ENCODE measurements at regions not wholly inside any gene's neighbourhood (a gene's known extent, or its start where the extent isn't known, plus 50 kb on each side); places are given as distances from the start of the nearest gene placed in this dataset.

DNA sequence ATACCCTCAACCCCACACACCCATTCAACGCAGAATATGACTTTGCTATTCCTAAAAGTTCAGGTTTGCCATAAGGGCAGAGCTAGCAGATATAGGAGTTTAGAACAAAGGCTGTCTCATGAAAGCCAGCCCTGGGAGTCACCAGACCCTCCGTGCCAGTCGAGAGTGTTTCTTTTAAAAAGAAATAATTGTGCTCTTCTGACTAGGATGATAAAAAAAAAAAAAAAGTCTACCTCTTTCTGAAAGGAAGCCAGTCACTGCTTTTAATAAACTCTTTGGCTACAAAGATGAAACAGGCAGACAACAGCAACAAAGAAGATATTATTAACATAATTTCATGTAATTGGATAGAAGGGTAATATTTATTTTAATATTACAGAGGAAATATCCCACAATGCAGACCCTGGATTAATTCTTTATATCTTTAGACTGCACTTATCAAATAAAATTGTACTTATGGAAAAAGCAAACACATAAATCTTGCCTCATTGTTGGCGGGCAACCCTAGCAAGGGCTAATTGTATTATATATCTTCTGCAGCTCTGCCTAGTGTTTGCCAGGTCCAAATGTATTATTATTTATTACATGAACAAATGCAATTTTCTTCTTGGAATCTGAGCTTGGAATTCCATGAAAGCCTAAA, 277.5 kb upstream of the DYNLRB2 start:
- H3K36me3 ChIP-seq (ENCODE audit: control insufficient read depth, insufficient read depth, low read length) = no peaks in the 10 kb centered on the region
- POLR2A ChIA-PET = no interaction called here
- H3K27ac ChIP-seq (ENCODE audit: low read length) = no peak overlapping the region
- no peak for ATAC-seq
- CTCF ChIA-PET = no interaction called here
- H3K4me1 ChIP-seq (ENCODE audit: control insufficient read depth, insufficient read depth, low read length) = no peaks in the 10 kb centered on the region
- in situ Hi-C loops (cut with HindIII; ENCODE audit: low pct_unique_long_range_greater_than_20kb, low sequenced_read_pairs) = no loop called here
- DNase-seq (ENCODE audit: low read depth, low spot score) = no peak
- intact Hi-C loops (cut with micrococcal nuclease; ENCODE audit: unreplicated experiment) = no loop called here
- TF ChIP-seq, protein P1, sequence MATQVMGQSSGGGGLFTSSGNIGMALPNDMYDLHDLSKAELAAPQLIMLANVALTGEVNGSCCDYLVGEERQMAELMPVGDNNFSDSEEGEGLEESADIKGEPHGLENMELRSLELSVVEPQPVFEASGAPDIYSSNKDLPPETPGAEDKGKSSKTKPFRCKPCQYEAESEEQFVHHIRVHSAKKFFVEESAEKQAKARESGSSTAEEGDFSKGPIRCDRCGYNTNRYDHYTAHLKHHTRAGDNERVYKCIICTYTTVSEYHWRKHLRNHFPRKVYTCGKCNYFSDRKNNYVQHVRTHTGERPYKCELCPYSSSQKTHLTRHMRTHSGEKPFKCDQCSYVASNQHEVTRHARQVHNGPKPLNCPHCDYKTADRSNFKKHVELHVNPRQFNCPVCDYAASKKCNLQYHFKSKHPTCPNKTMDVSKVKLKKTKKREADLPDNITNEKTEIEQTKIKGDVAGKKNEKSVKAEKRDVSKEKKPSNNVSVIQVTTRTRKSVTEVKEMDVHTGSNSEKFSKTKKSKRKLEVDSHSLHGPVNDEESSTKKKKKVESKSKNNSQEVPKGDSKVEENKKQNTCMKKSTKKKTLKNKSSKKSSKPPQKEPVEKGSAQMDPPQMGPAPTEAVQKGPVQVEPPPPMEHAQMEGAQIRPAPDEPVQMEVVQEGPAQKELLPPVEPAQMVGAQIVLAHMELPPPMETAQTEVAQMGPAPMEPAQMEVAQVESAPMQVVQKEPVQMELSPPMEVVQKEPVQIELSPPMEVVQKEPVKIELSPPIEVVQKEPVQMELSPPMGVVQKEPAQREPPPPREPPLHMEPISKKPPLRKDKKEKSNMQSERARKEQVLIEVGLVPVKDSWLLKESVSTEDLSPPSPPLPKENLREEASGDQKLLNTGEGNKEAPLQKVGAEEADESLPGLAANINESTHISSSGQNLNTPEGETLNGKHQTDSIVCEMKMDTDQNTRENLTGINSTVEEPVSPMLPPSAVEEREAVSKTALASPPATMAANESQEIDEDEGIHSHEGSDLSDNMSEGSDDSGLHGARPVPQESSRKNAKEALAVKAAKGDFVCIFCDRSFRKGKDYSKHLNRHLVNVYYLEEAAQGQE (IDR thresholded peaks at IDR 0.05; ENCODE audit: insufficient read depth in 1 of 2, low read depth in 2 of 2, low read length in 1 of 2) = no peak
- TF ChIP-seq, protein P2, sequence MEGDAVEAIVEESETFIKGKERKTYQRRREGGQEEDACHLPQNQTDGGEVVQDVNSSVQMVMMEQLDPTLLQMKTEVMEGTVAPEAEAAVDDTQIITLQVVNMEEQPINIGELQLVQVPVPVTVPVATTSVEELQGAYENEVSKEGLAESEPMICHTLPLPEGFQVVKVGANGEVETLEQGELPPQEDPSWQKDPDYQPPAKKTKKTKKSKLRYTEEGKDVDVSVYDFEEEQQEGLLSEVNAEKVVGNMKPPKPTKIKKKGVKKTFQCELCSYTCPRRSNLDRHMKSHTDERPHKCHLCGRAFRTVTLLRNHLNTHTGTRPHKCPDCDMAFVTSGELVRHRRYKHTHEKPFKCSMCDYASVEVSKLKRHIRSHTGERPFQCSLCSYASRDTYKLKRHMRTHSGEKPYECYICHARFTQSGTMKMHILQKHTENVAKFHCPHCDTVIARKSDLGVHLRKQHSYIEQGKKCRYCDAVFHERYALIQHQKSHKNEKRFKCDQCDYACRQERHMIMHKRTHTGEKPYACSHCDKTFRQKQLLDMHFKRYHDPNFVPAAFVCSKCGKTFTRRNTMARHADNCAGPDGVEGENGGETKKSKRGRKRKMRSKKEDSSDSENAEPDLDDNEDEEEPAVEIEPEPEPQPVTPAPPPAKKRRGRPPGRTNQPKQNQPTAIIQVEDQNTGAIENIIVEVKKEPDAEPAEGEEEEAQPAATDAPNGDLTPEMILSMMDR (IDR thresholded peaks at IDR 0.05) = no peak
- TF ChIP-seq TCF7L2 (IDR thresholded peaks at IDR 0.05; ENCODE audit: low read depth, low read length) = no peak
- no peak for TF ChIP-seq POLR2AphosphoS5 (IDR thresholded peaks at IDR 0.05; ENCODE audit: low read depth, low read length)
- no peak for TF ChIP-seq SIN3A (IDR thresholded peaks at IDR 0.05; ENCODE audit: borderline replicate concordance, insufficient read depth, low read depth, low read length)
- no peaks in the 10 kb centered on the region for H3K27me3 ChIP-seq (ENCODE audit: control insufficient read depth, insufficient read depth, low read length)
- H3K9me3 ChIP-seq (ENCODE audit: control insufficient read depth, insufficient read depth, low read depth, low read length) = no peaks in the 10 kb centered on the region
- no TSS peak for BruUV-seq (replicated peaks)
- H3K4me3 ChIP-seq (ENCODE audit: low read depth in 2 of 2, low read length in 2 of 2) = no peak overlapping the region

DNA sequence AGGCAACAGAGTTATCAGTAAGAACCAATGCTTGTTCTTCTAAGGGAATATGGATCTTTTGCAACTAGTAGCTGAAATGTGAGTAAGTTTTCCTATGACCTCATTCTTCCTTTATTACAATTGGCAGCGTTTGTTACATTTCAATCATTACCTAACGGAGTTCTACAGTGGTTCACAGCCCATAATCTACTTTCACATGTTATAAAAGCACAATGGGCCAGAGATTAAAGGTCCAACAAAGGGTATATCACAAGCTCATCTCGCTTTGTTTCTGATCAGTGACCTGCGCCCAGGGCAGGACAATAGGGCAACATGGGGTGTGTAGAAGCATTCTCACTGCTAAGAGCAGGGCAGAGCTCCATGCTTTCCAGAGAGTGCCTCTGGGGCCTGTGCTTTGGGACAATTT, 279.9 kb upstream of the DYNLRB2 start:
- Histone ChIP-seq H3K4me1 (ENCODE audit: control insufficient read depth, insufficient read depth, low read length) (no peaks in the 10 kb centered on the region), H3K4me3 (ENCODE audit: low read depth in 2 of 2, low read length in 2 of 2) (no peak overlapping the region), H3K27me3 (ENCODE audit: control insufficient read depth, insufficient read depth, low read length) (no peaks in the 10 kb centered on the region), H3K9me3 (ENCODE audit: control insufficient read depth, insufficient read depth, low read depth, low read length) (no peaks in the 10 kb centered on the region), H3K27ac (ENCODE audit: low read length) (no peak overlapping the region), H3K36me3 (ENCODE audit: control insufficient read depth, insufficient read depth, low read length) (no peaks in the 10 kb centered on the region)
- intact Hi-C loops (cut with micrococcal nuclease; ENCODE audit: unreplicated experiment) = no loop called here
- CTCF ChIA-PET = no interaction called here
- BruUV-seq (replicated peaks) = no TSS peak
- POLR2A ChIA-PET = no interaction called here
- TF ChIP-seq SIN3A (IDR thresholded peaks at IDR 0.05; ENCODE audit: borderline replicate concordance, insufficient read depth, low read depth, low read length) = no peak
- TF ChIP-seq, protein P2 (IDR thresholded peaks at IDR 0.05) = no peak
- ATAC-seq (no peak), DNase-seq (ENCODE audit: low read depth, low spot score) (no peak)
- in situ Hi-C loops (cut with HindIII; ENCODE audit: low pct_unique_long_range_greater_than_20kb, low sequenced_read_pairs) = no loop called here
